ENCODE measurements at regions not wholly inside any gene's neighbourhood (a gene's known extent, or its start where the extent isn't known, plus 50 kb on each side); places are given as distances from the start of the nearest gene placed in this dataset.
A peak's percentile ranks its signal among the peaks of the same experiment; 100 is the strongest.

DNA sequence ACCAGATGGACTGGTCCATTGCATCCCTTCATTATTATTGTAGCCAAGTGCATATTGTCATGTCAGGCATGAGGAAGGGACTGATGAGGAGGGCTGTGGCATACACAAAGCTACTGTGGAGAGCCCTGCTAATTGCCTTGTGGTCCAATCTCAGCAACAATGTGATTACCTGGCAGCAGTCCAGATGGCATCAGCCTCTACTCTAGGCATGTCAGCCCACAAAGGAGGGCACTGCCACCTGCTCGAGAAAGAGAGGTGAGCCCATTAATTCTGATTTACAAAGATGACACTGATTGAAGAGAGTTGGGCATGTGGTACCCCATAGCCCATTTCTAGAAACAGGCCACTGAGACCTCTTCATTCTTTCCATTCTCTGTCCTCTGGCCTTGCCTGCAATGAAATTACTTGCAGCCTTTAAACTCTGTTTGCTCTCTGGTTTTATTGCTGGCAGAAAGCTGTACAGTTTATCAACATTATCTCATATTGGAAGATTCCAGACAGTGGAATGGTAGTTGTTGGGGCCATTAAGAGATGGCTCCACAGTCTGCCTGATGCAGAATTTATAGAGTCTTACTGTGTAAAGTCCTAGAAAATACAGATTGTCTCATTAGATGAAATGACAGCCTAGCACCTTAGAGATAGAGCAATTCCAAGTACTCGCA lies 307.7 kb downstream of the ARPP21 start:
- TF ChIP-seq ZNF274 (IDR thresholded peaks at IDR 0.05; ENCODE audit: low read depth, low read length), result no peak
- no peaks in the 10 kb centered on the region for H3K36me3 ChIP-seq (ENCODE audit: insufficient read depth, insufficient read length, low read length)
- no peaks in the 10 kb centered on the region for H3K4me1 ChIP-seq (ENCODE audit: insufficient read depth, insufficient read length)
- no peaks in the 10 kb centered on the region for H3K27me3 ChIP-seq (ENCODE audit: insufficient read depth, insufficient read length)
- DNase-seq (ENCODE audit: low read depth, low spot score), result no peak
- H3K9me3 ChIP-seq (ENCODE audit: insufficient read depth, low read length), result no peaks in the 10 kb centered on the region
- H3K4me3 ChIP-seq (ENCODE audit: insufficient read length, low read depth), result no peak overlapping the region
- no peak overlapping the region for H3K9ac ChIP-seq (ENCODE audit: insufficient read length, low read depth)

GRCh38 chr3:35950021-35950420 lies 310.7 kb downstream of the ARPP21 start:
- DNase-seq (ENCODE audit: low read depth, low spot score), result no peak
- TF ChIP-seq YY1 (IDR thresholded peaks at IDR 0.05; ENCODE audit: insufficient read depth, insufficient read length) (no peak), ZNF274 (IDR thresholded peaks at IDR 0.05; ENCODE audit: low read depth, low read length) (no peak), SUZ12 (IDR thresholded peaks at IDR 0.05; ENCODE audit: extremely low read depth, insufficient read depth, insufficient read length) (no peak)
- Histone ChIP-seq H3K9me3 (ENCODE audit: insufficient read depth, low read length) (no peaks in the 10 kb centered on the region), H3K4me3 (ENCODE audit: insufficient read length, low read depth) (no peak overlapping the region), H3K9ac (ENCODE audit: insufficient read length, low read depth) (no peak overlapping the region), H3K4me1 (ENCODE audit: insufficient read depth, insufficient read length) (no peaks in the 10 kb centered on the region), H3K36me3 (ENCODE audit: insufficient read depth, insufficient read length, low read length) (no peaks in the 10 kb centered on the region), H3K27me3 (ENCODE audit: insufficient read depth, insufficient read length) (no peaks in the 10 kb centered on the region)

DNA sequence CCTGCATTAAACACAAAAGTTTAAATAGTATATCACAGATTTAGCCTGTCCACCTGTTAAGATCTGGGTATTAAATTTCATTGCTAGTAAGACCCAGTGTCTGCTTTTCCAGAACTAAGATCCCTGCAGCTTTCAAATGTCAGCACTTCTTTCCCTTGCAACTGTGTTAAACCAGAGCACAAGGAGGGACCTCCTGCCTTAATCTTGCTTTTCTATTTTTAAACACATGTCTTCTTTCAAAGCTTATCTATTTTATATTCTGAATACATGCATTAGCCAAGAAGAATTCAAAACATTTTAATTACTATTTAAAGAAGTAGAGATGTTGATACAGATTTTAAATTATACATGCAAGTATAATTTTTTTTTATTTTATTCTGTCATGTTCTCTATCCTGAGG lies 315.1 kb downstream of the ARPP21 start:
- H3K4me1 ChIP-seq (ENCODE audit: insufficient read depth, insufficient read length), result no peaks in the 10 kb centered on the region
- H3K9me3 ChIP-seq (ENCODE audit: insufficient read depth, low read length), result no peaks in the 10 kb centered on the region
- H3K36me3 ChIP-seq (ENCODE audit: insufficient read depth, insufficient read length, low read length), result no peaks in the 10 kb centered on the region
- TF ChIP-seq ZNF274 (IDR thresholded peaks at IDR 0.05; ENCODE audit: low read depth, low read length) (no peak), SUZ12 (IDR thresholded peaks at IDR 0.05; ENCODE audit: extremely low read depth, insufficient read depth, insufficient read length) (no peak), YY1 (IDR thresholded peaks at IDR 0.05; ENCODE audit: insufficient read depth, insufficient read length) (no peak)
- H3K4me3 ChIP-seq (ENCODE audit: insufficient read length, low read depth), result no peak overlapping the region
- no peak for DNase-seq (ENCODE audit: low read depth, low spot score)
- no peaks in the 10 kb centered on the region for H3K27me3 ChIP-seq (ENCODE audit: insufficient read depth, insufficient read length)
- H3K9ac ChIP-seq (ENCODE audit: insufficient read length, low read depth), result no peak overlapping the region

- Histone ChIP-seq H3K36me3 (ENCODE audit: insufficient read depth, insufficient read length, low read length) (no peaks in the 10 kb centered on the region), H3K9ac (ENCODE audit: insufficient read length, low read depth) (no peak overlapping the region), H3K27me3 (ENCODE audit: insufficient read depth, insufficient read length) (no peaks in the 10 kb centered on the region), H3K9me3 (ENCODE audit: insufficient read depth, low read length) (no peaks in the 10 kb centered on the region), H3K4me3 (ENCODE audit: insufficient read length, low read depth) (no peak overlapping the region), H3K4me1 (ENCODE audit: insufficient read depth, insufficient read length) (no peaks in the 10 kb centered on the region)
- TF ChIP-seq YY1 (IDR thresholded peaks at IDR 0.05; ENCODE audit: insufficient read depth, insufficient read length), result no peak
- TF ChIP-seq SUZ12 (IDR thresholded peaks at IDR 0.05; ENCODE audit: extremely low read depth, insufficient read depth, insufficient read length), result no peak
- TF ChIP-seq ZNF274 (IDR thresholded peaks at IDR 0.05; ENCODE audit: low read depth, low read length), result no peak
- peak; percentile 28 for DNase-seq (ENCODE audit: low read depth, low spot score)
Measured at GRCh38 chr3:35965908-35966307, 326.6 kb downstream of the ARPP21 start.

DNA sequence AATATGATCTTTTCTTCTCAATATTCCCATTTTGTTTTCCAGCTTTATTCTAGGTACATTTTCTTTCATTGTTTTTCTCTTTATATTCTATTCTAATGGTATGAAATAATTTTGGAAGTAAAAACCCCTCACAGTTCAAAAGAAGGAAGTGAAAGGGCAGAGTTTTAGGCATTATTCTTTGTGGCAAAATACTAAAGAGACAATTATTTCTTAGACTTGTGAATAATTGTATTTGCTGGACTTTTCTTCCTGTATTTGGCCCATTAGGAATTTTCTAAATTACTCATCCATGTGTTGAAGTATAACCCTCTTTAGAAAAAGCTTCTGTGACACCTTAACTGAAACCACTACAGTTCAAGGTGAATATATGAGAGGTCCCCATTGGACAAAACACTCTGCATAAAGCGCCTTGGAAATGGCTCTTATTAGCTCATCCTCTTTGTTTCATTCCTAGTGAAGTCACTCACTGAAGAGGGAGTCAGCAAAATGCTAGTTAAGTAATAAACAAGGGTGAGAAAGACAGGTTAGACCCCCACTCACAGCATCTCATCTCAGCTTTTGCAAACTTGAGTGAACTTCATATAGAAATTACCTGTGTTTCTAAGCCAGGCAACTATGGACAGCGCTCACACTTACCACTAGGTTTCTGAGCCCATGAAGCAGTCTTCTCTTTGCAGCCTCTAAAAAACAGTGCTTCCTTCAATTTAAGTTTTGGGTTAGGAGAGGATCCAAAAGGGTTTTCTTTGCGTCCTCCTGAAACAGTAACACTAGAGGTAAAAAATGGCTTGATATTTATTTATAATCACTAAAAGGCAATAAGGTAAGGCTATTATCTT lies 327.5 kb downstream of the ARPP21 start:
- H3K4me1 ChIP-seq (ENCODE audit: insufficient read depth, insufficient read length), result no peaks in the 10 kb centered on the region
- H3K36me3 ChIP-seq (ENCODE audit: insufficient read depth, insufficient read length, low read length), result no peaks in the 10 kb centered on the region
- no peak overlapping the region for H3K9ac ChIP-seq (ENCODE audit: insufficient read length, low read depth)
- H3K4me3 ChIP-seq (ENCODE audit: insufficient read length, low read depth), result no peak overlapping the region
- no peaks in the 10 kb centered on the region for H3K27me3 ChIP-seq (ENCODE audit: insufficient read depth, insufficient read length)
- H3K9me3 ChIP-seq (ENCODE audit: insufficient read depth, low read length), result no peaks in the 10 kb centered on the region
- TF ChIP-seq YY1 (IDR thresholded peaks at IDR 0.05; ENCODE audit: insufficient read depth, insufficient read length) (no peak), SUZ12 (IDR thresholded peaks at IDR 0.05; ENCODE audit: extremely low read depth, insufficient read depth, insufficient read length) (no peak), ZNF274 (IDR thresholded peaks at IDR 0.05; ENCODE audit: low read depth, low read length) (no peak)
- DNase-seq (ENCODE audit: low read depth, low spot score), result no peak

DNA sequence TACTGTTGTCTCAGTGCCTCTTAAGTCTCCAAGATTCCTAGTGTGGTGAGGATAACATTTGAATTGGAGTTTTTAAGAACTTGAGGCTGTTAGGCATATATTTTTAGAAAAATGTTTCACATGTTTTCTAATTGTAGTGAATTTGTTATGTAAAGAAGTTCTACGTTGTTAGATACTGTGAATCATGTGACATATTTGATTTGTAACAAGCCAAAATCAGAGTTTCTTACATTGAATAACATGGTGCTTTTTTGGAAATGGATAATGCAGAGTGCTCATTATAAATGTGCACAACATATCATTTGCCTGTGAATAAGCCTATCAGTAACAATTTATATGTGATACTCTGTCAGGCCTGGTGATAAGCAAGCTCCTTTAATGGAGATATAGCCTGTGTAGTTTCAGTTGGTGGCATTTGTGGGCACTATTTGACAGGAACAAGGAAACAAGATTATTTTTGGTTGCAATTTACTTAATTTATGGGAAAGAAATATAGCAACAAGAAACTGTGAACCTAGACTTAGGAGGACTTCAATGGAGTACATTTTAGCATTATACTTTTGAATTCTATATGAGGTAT lies 328.8 kb downstream of the ARPP21 start:
- DNase-seq (ENCODE audit: low read depth, low spot score), result no peak
- Histone ChIP-seq H3K9me3 (ENCODE audit: insufficient read depth, low read length) (no peaks in the 10 kb centered on the region), H3K4me3 (ENCODE audit: insufficient read length, low read depth) (no peak overlapping the region), H3K4me1 (ENCODE audit: insufficient read depth, insufficient read length) (no peaks in the 10 kb centered on the region), H3K9ac (ENCODE audit: insufficient read length, low read depth) (no peak overlapping the region), H3K27me3 (ENCODE audit: insufficient read depth, insufficient read length) (no peaks in the 10 kb centered on the region), H3K36me3 (ENCODE audit: insufficient read depth, insufficient read length, low read length) (no peaks in the 10 kb centered on the region)
- TF ChIP-seq YY1 (IDR thresholded peaks at IDR 0.05; ENCODE audit: insufficient read depth, insufficient read length) (no peak), SUZ12 (IDR thresholded peaks at IDR 0.05; ENCODE audit: extremely low read depth, insufficient read depth, insufficient read length) (no peak), ZNF274 (IDR thresholded peaks at IDR 0.05; ENCODE audit: low read depth, low read length) (no peak)

- no peak overlapping the region for H3K4me3 ChIP-seq (ENCODE audit: insufficient read length, low read depth)
- H3K9me3 ChIP-seq (ENCODE audit: insufficient read depth, low read length), result peaks cover 3% of the 10 kb centered on the region; the same call in 1 of the 2 replicates
- H3K27me3 ChIP-seq (ENCODE audit: insufficient read depth, insufficient read length), result no peaks in the 10 kb centered on the region
- no peaks in the 10 kb centered on the region for H3K4me1 ChIP-seq (ENCODE audit: insufficient read depth, insufficient read length)
- H3K9ac ChIP-seq (ENCODE audit: insufficient read length, low read depth), result no peak overlapping the region
- no peaks in the 10 kb centered on the region for H3K36me3 ChIP-seq (ENCODE audit: insufficient read depth, insufficient read length, low read length)
- DNase-seq (ENCODE audit: low read depth, low spot score), result no peak
- no peak for TF ChIP-seq ZNF274 (IDR thresholded peaks at IDR 0.05; ENCODE audit: low read depth, low read length)
- TF ChIP-seq YY1 (IDR thresholded peaks at IDR 0.05; ENCODE audit: insufficient read depth, insufficient read length), result no peak
- TF ChIP-seq SUZ12 (IDR thresholded peaks at IDR 0.05; ENCODE audit: extremely low read depth, insufficient read depth, insufficient read length), result no peak
Measured at GRCh38 chr3:35969406-35969805, 330.1 kb downstream of the ARPP21 start.
